ENCODE measurements at regions not wholly inside any gene's neighbourhood (a gene's known extent, or its start where the extent isn't known, plus 50 kb on each side); places are given as distances from the start of the nearest gene placed in this dataset.
"Not testable (repeated sequence)": the region's sequence is repeated elsewhere in the genome, so short reads cannot be mapped to it uniquely, and the experiment has no call there.

GRCh38 chr12:97801471-97802059, 339.0 kb downstream of the RMST start:
- no peak for DNase-seq

- no peak for DNase-seq
Measured at GRCh38 chr12:97805146-97805545, 342.5 kb downstream of the RMST start.

- no peak for DNase-seq
Measured at GRCh38 chr12:97813301-97813700, 350.7 kb downstream of the RMST start.

GRCh38 chr12:97821806-97822205, 359.2 kb downstream of the RMST start:
- DNase-seq: no peak

- no peak for DNase-seq
Measured at GRCh38 chr12:97835541-97835940, 372.9 kb downstream of the RMST start.

- DNase-seq: no peak
Measured at GRCh38 chr12:97837401-97837800, 374.8 kb downstream of the RMST start.

GRCh38 chr12:97848051-97848450, 385.4 kb downstream of the RMST start:
- no peak for DNase-seq

GRCh38 chr12:97854477-97854876, 391.9 kb downstream of the RMST start:
- DNase-seq: no peak

- no peak for DNase-seq
Measured at GRCh38 chr12:97862072-97862471, 399.5 kb downstream of the RMST start.

GRCh38 chr12:97875064-97875463, 412.5 kb downstream of the RMST start:
- no peak for DNase-seq

- no peak for DNase-seq
Measured at GRCh38 chr12:97876780-97877179, 414.2 kb downstream of the RMST start.

- DNase-seq: no peak
Measured at GRCh38 chr12:97877404-97877803, 414.8 kb downstream of the RMST start.

- no peak for DNase-seq
Measured at GRCh38 chr12:97886511-97887176, 424.0 kb downstream of the RMST start.

- not testable (repeated sequence) for DNase-seq
Measured at GRCh38 chr12:97897881-97898280, 435.3 kb downstream of the RMST start.

- no peak for DNase-seq
Measured at GRCh38 chr12:97899529-97899928, 436.9 kb downstream of the RMST start.

GRCh38 chr12:97899956-97900355, 437.4 kb downstream of the RMST start:
- no peak for DNase-seq

GRCh38 chr12:97903356-97903755, 440.8 kb downstream of the RMST start:
- DNase-seq: no peak

- no peak for DNase-seq
Measured at GRCh38 chr12:97907504-97907903, 444.9 kb downstream of the RMST start.

GRCh38 chr12:97910559-97910958, 448.0 kb downstream of the RMST start:
- no peak for DNase-seq

- no peak for DNase-seq
Measured at GRCh38 chr12:97912943-97913342, 450.3 kb downstream of the RMST start.

GRCh38 chr12:97921979-97922722, 459.5 kb downstream of the RMST start:
- DNase-seq: no peak

GRCh38 chr12:97923546-97923945, 460.9 kb downstream of the RMST start:
- no peak for DNase-seq

- no peak for DNase-seq
Measured at GRCh38 chr12:97924122-97924521, 461.5 kb downstream of the RMST start.

- no peak for DNase-seq
Measured at GRCh38 chr12:97927977-97928376, 465.4 kb downstream of the RMST start.

Data from CD4-positive, alpha-beta T cell treated with Interleukin-1 beta for 1 hour (primary cell).